BJ (cell line): ENCODE measurements at regions not wholly inside any gene's neighbourhood (a gene's known extent, or its start where the extent isn't known, plus 50 kb on each side); places are given as distances from the start of the nearest gene placed in this dataset.
A peak's percentile ranks its signal among the peaks of the same experiment; 100 is the strongest.

ENCODE experiments used
- CTCF ChIA-PET: fragments of 350-600 bp; formaldehyde crosslinking; extraction: SDS; loops from one replicate; lab custom pipeline; 2021; ENCODE audit warnings: antibody characterized with exemption, inconsistent platforms; lab: Yijun Ruan, JAX
- POLR2A ChIA-PET: fragments of 300-600 bp; sonication (Branson Sonifier 250); formaldehyde crosslinking; extraction: SDS; loops from one replicate; lab custom pipeline; 2021; ENCODE audit warnings: antibody characterized with exemption; lab: Charles Lee
- DNase-seq: peaks from one replicate; pipeline ENCODE4 v3.0.0-alpha.2; 2011; ENCODE audit warnings: low read depth
- H3K27me3 ChIP-seq: 2 replicates; pipeline ENCODE4 v1.6.0; 2011; ENCODE audit warnings: low read length; ENCODE audit not compliant: control insufficient read depth, insufficient read depth
- H3K36me3 ChIP-seq: 2 replicates; pipeline ENCODE4 v1.5.1; 2011; ENCODE audit warnings: low read length; ENCODE audit not compliant: control insufficient read depth, insufficient read depth
- H3K4me3 ChIP-seq: 2 replicates; pipeline ENCODE4 v1.5.1; 2011; ENCODE audit warnings: low read depth, mild to moderate bottlenecking, control low read depth, low read length
- TF ChIP-seq, protein P1 (sequence below): IDR thresholded peaks from 2 replicates; pipeline ENCODE4 v1.5.1; 2011; ENCODE audit warnings: low read depth, mild to moderate bottlenecking, control low read depth, inconsistent platforms, low read length, moderate library complexity; ENCODE audit not compliant: insufficient read depth

- TF ChIP-seq, protein P1, sequence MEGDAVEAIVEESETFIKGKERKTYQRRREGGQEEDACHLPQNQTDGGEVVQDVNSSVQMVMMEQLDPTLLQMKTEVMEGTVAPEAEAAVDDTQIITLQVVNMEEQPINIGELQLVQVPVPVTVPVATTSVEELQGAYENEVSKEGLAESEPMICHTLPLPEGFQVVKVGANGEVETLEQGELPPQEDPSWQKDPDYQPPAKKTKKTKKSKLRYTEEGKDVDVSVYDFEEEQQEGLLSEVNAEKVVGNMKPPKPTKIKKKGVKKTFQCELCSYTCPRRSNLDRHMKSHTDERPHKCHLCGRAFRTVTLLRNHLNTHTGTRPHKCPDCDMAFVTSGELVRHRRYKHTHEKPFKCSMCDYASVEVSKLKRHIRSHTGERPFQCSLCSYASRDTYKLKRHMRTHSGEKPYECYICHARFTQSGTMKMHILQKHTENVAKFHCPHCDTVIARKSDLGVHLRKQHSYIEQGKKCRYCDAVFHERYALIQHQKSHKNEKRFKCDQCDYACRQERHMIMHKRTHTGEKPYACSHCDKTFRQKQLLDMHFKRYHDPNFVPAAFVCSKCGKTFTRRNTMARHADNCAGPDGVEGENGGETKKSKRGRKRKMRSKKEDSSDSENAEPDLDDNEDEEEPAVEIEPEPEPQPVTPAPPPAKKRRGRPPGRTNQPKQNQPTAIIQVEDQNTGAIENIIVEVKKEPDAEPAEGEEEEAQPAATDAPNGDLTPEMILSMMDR = peak; percentile 38
- CTCF ChIA-PET = interaction anchor here (0.9 to 5.1 kb wide), 12 partner anchors 8 to 982 kb away, joined by 3 to 27 read pairs (median 7); no protein-coding TSS in a partner anchor
- no peaks in the 10 kb centered on the region for H3K36me3 ChIP-seq
- H3K4me3 ChIP-seq = peak overlapping the region; percentile 42
- 0 out of 2 replicates have a peak, but pooled peaks cover 2% of the 10 kb centered on the region for H3K27me3 ChIP-seq
- no peak for DNase-seq
- POLR2A ChIA-PET = no interaction called here
These were observed 110.8 kb upstream of the ATP11B start for GRCh38 chr3:182682263-182683241.

GRCh38 chr3:182683453-182683852, 109.9 kb upstream of the ATP11B start:
- no peaks in the 10 kb centered on the region for H3K36me3 ChIP-seq
- H3K4me3 ChIP-seq = no peak overlapping the region
- DNase-seq = peak; percentile 15
- CTCF ChIA-PET = interaction anchor here (0.8 to 5.1 kb wide), 18 partner anchors 8 to 1749 kb away, joined by 3 to 27 read pairs (median 6); partner anchors contain the start of gene SOX2
- 0 out of 2 replicates have a peak, but pooled peaks cover 2% of the 10 kb centered on the region for H3K27me3 ChIP-seq
- TF ChIP-seq, protein P1 = peak; percentile 91
- POLR2A ChIA-PET = no interaction called here

- Histone ChIP-seq H3K27me3 (0 out of 2 replicates have a peak, but pooled peaks cover 2% of the 10 kb centered on the region), H3K4me3 (no peak overlapping the region), H3K36me3 (no peaks in the 10 kb centered on the region)
- POLR2A ChIA-PET = no interaction called here
- CTCF ChIA-PET = interaction anchor here (0.8 to 5.1 kb wide), 18 partner anchors 8 to 1749 kb away, joined by 3 to 27 read pairs (median 6); partner anchors contain the start of gene SOX2
- TF ChIP-seq, protein P1 = no peak
- no peak for DNase-seq
These were observed 109.4 kb upstream of the ATP11B start for GRCh38 chr3:182683858-182684257.

- Histone ChIP-seq H3K36me3 (no peaks in the 10 kb centered on the region), H3K4me3 (no peak overlapping the region), H3K27me3 (0 out of 2 replicates have a peak, but pooled peaks cover 2% of the 10 kb centered on the region)
- POLR2A ChIA-PET = no interaction called here
- TF ChIP-seq, protein P1 = no peak
- CTCF ChIA-PET = interaction anchor here (1.0 to 5.1 kb wide), 5 partner anchors 28 to 985 kb away, joined by 3 to 27 read pairs (median 4); partner anchors contain the start of gene SOX2
- no peak for DNase-seq
These were observed 107.0 kb upstream of the ATP11B start for GRCh38 chr3:182686033-182686886.
